Caco-2 (cell line): ENCODE measurements at regions not wholly inside any gene's neighbourhood (a gene's known extent, or its start where the extent isn't known, plus 50 kb on each side); places are given as distances from the start of the nearest gene placed in this dataset.
A peak's percentile ranks its signal among the peaks of the same experiment; 100 is the strongest.

ENCODE experiments used
- BruUV-seq: library from RNA; stranded (reverse); fragments of 400-500 nt; replicated peaks from 2 replicates; lab custom pipeline; 2021; lab: Mats Ljungman, UMichigan
- CTCF ChIA-PET: fragments of 300-600 bp; sonication (Branson Sonifier 250); formaldehyde crosslinking; loops from one replicate; lab custom pipeline; 2022; ENCODE audit warnings: antibody characterized with exemption; lab: Charles Lee
- POLR2A ChIA-PET: fragments of 300-600 bp; sonication (Branson Sonifier 250); formaldehyde crosslinking; loops from one replicate; lab custom pipeline; 2022; ENCODE audit warnings: antibody characterized with exemption; lab: Charles Lee
- DNase-seq, 2 experiments: peaks; one replicate each; pipeline versions ENCODE4 v3.0.0 to v3.0.0-alpha.2; 2020 to 2022
- H3K27me3 ChIP-seq: replicated peaks from 2 replicates; pipeline ENCODE4 v1.6.0; 2011; ENCODE audit warnings: low read length; ENCODE audit not compliant: control insufficient read depth, insufficient read depth
- H3K36me3 ChIP-seq: 2 replicates; pipeline ENCODE4 v1.5.1; 2011; ENCODE audit warnings: low read length; ENCODE audit not compliant: control insufficient read depth, insufficient read depth
- H3K4me1 ChIP-seq: fragments of 250-450 bp; sonication (Bioruptor Pico); 2 replicates; pipeline ENCODE4 v1.5.1; 2020; ENCODE audit warnings: mild to moderate bottlenecking
- H3K4me3 ChIP-seq: 2 replicates; pipeline ENCODE4 v1.5.1; 2011; ENCODE audit warnings: low read depth, mild to moderate bottlenecking, control low read depth, low read length
- H3K9me3 ChIP-seq: fragments of 250-450 bp; sonication (Bioruptor Pico); 2 replicates; pipeline ENCODE4 v1.5.1; 2020; ENCODE audit warnings: mild to moderate bottlenecking, moderate library complexity
- H3K27ac Mint-ChIP-seq: one replicate; pipeline ENCODE4 v1.8.0; 2022; ENCODE audit warnings: mixed read lengths; ENCODE audit not compliant: unreplicated experiment
- H3K27me3 Mint-ChIP-seq: one replicate; pipeline ENCODE4 v1.8.0; 2022; ENCODE audit warnings: mixed read lengths; ENCODE audit not compliant: insufficient read depth, unreplicated experiment
- H3K36me3 Mint-ChIP-seq: one replicate; pipeline ENCODE4 v1.8.0; 2022; ENCODE audit warnings: mild to moderate bottlenecking, mixed read lengths; ENCODE audit not compliant: insufficient read depth, unreplicated experiment
- H3K4me1 Mint-ChIP-seq: one replicate; pipeline ENCODE4 v1.8.0; 2022; ENCODE audit warnings: low read depth, mixed read lengths; ENCODE audit not compliant: unreplicated experiment
- H3K4me3 Mint-ChIP-seq: one replicate; pipeline ENCODE4 v1.8.0; 2022; ENCODE audit warnings: mild to moderate bottlenecking, moderate library complexity, mixed read lengths; ENCODE audit not compliant: unreplicated experiment
- H3K9me3 Mint-ChIP-seq: one replicate; pipeline ENCODE4 v1.8.0; 2022; ENCODE audit warnings: mixed read lengths; ENCODE audit not compliant: unreplicated experiment
- CTCF ChIP-seq, 2 experiments: fragments of 200-600 bp in 1 of 2; IDR thresholded peaks; 1 replicate in 1 of 2; 2 replicates in 1 of 2; pipeline versions ENCODE4 v1.5.1 to v1.8.0; 2011 to 2022; ENCODE audit warnings: antibody characterized with exemption in 1 of 2, control low read depth in 1 of 2, inconsistent platforms in 1 of 2, low read depth in 1 of 2, low read length in 1 of 2, mild to moderate bottlenecking in 1 of 2, moderate library complexity in 1 of 2; ENCODE audit not compliant: insufficient read depth in 1 of 2, severe bottlenecking in 1 of 2, unreplicated experiment in 1 of 2
- intact Hi-C: fragments of 100-400 bp; cut with micrococcal nuclease; formaldehyde crosslinking; loops from one replicate; pipeline ENCODE4 v1.10.0; 2022; ENCODE audit not compliant: unreplicated experiment

GRCh38 chr4:61086979-61087378, 113.1 kb upstream of the ADGRL3 start:
- no peak overlapping the region for H3K27ac Mint-ChIP-seq
- H3K4me3 ChIP-seq, result no peak overlapping the region
- H3K27me3 Mint-ChIP-seq, result no peaks in the 10 kb centered on the region
- DNase-seq, result no peak
- BruUV-seq, result no TSS peak
- H3K9me3 Mint-ChIP-seq, result peaks cover 15% of the 10 kb centered on the region
- peaks cover under 1% of the 10 kb centered on the region; the same call in 1 of the 2 replicates for H3K9me3 ChIP-seq
- peaks cover 5% of the 10 kb centered on the region for H3K4me1 Mint-ChIP-seq
- no peaks in the 10 kb centered on the region for H3K36me3 ChIP-seq
- intact Hi-C loops, result no loop called here
- no peak for TF ChIP-seq CTCF (IDR thresholded peaks at IDR 0.05; ENCODE audit: insufficient read depth in 1 of 2, low read depth in 1 of 2, low read length in 1 of 2, severe bottlenecking in 1 of 2, unreplicated experiment in 1 of 2)
- CTCF ChIA-PET, result no interaction called here
- peaks cover 6% of the 10 kb centered on the region for H3K4me1 ChIP-seq
- no peak overlapping the region for H3K4me3 Mint-ChIP-seq
- no peaks in the 10 kb centered on the region for H3K36me3 Mint-ChIP-seq
- POLR2A ChIA-PET, result no interaction called here
- H3K27me3 ChIP-seq, result no peaks in the 10 kb centered on the region

GRCh38 chr4:61094854-61095598, 105.1 kb upstream of the ADGRL3 start:
- Mint-ChIP-seq H3K9me3 (peaks cover 38% of the 10 kb centered on the region), H3K4me3 (no peak overlapping the region), H3K36me3 (no peaks in the 10 kb centered on the region), H3K27ac (no peak overlapping the region), H3K4me1 (peaks cover 19% of the 10 kb centered on the region), H3K27me3 (no peaks in the 10 kb centered on the region)
- intact Hi-C loops, result loop anchor here (10.0 kb wide), 2 partner anchors 250 to 460 kb away; no protein-coding TSS in a partner anchor
- Histone ChIP-seq H3K4me1 (peaks cover 38% of the 10 kb centered on the region), H3K27me3 (no peaks in the 10 kb centered on the region), H3K36me3 (no peaks in the 10 kb centered on the region), H3K9me3 (peaks cover 13% of the 10 kb centered on the region; the same call in 1 of the 2 replicates), H3K4me3 (no peak overlapping the region)
- ChIA-PET POLR2A (no interaction called here), CTCF (no interaction called here)
- no TSS peak for BruUV-seq
- no peak for TF ChIP-seq CTCF (IDR thresholded peaks at IDR 0.05; ENCODE audit: insufficient read depth in 1 of 2, low read depth in 1 of 2, low read length in 1 of 2, severe bottlenecking in 1 of 2, unreplicated experiment in 1 of 2)
- peak; percentile 35 to 62 for DNase-seq

DNA sequence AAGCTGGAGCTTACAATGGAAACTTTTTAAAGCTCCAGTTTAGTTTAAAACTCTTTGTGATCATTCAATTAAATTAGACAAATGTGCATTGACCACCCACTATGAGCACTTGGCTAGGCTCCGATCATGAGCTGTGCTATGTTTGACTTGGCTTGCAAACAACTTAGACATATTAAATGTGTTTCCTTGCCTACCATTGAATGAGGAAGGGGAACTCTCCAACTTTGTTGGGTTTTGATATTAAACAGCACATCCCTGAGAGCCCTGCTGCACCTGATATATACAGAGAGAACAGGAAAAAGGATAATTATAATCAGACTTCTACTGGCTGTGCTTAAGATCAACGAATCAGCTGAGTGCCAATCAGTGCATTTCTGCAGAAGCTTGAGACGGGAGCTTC, 71.4 kb upstream of the ADGRL3 start:
- H3K4me3 ChIP-seq, result no peak overlapping the region

More for the DNA sequence above, 71.4 kb upstream of the ADGRL3 start:
- H3K36me3 Mint-ChIP-seq, result no peaks in the 10 kb centered on the region
- no peaks in the 10 kb centered on the region for H3K4me1 ChIP-seq
- H3K27ac Mint-ChIP-seq, result no peak overlapping the region
- ChIA-PET POLR2A (no interaction called here), CTCF (no interaction called here)
- H3K4me3 Mint-ChIP-seq, result no peak overlapping the region
- no peaks in the 10 kb centered on the region for H3K9me3 ChIP-seq
- no TSS peak for BruUV-seq
- no peaks in the 10 kb centered on the region for H3K27me3 Mint-ChIP-seq
- no peaks in the 10 kb centered on the region for H3K36me3 ChIP-seq
- no peaks in the 10 kb centered on the region for H3K27me3 ChIP-seq
- intact Hi-C loops, result no loop called here
- H3K9me3 Mint-ChIP-seq, result peaks cover 10% of the 10 kb centered on the region
- no peak for TF ChIP-seq CTCF (IDR thresholded peaks at IDR 0.05; ENCODE audit: insufficient read depth in 1 of 2, low read depth in 1 of 2, low read length in 1 of 2, severe bottlenecking in 1 of 2, unreplicated experiment in 1 of 2)
- no peaks in the 10 kb centered on the region for H3K4me1 Mint-ChIP-seq
- no peak for DNase-seq
